ENCODE measurements at regions not wholly inside any gene's neighbourhood (a gene's known extent, or its start where the extent isn't known, plus 50 kb on each side); places are given as distances from the start of the nearest gene placed in this dataset.

DNA sequence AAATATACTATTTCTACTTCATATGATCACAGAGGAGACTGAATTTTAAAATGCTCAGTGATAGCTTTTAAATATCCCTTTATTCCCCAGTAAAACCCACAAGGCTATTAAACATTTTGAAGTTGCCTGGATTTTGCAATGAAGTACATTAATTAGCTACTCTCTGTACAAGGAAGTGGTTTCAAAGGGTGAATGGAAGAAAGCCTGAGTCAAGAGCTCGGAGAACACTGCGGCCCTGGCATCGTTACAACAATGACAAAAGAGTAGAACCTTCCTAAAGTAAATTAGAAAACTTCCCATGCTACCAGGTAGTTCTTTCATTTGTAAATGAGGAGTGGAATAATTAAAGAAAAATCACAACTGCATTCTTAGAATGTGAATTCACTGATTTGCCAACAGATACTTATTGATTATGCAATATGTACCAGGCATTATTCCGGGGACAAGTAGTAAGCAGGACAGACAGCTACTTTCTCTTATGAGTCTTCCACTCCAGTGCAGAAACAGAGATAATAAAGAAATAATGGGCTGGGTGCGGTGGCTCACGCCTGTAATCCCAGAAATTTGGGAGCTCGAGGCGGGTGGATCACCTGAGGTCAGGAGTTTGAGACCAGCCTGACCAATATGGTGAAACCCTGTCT, 63.0 kb downstream of the ZNF22 start:
- TF ChIP-seq, protein P1, sequence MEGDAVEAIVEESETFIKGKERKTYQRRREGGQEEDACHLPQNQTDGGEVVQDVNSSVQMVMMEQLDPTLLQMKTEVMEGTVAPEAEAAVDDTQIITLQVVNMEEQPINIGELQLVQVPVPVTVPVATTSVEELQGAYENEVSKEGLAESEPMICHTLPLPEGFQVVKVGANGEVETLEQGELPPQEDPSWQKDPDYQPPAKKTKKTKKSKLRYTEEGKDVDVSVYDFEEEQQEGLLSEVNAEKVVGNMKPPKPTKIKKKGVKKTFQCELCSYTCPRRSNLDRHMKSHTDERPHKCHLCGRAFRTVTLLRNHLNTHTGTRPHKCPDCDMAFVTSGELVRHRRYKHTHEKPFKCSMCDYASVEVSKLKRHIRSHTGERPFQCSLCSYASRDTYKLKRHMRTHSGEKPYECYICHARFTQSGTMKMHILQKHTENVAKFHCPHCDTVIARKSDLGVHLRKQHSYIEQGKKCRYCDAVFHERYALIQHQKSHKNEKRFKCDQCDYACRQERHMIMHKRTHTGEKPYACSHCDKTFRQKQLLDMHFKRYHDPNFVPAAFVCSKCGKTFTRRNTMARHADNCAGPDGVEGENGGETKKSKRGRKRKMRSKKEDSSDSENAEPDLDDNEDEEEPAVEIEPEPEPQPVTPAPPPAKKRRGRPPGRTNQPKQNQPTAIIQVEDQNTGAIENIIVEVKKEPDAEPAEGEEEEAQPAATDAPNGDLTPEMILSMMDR (IDR thresholded peaks at IDR 0.05; ENCODE audit: poor library complexity, severe bottlenecking), result no peak
- Histone ChIP-seq H3K27ac (ENCODE audit: poor library complexity, severe bottlenecking) (no peak overlapping the region), H3K27me3 (ENCODE audit: insufficient read depth, poor library complexity, severe bottlenecking) (no peaks in the 10 kb centered on the region), H3K4me3 (ENCODE audit: severe bottlenecking) (no peak overlapping the region), H3K36me3 (ENCODE audit: low read depth) (no peaks in the 10 kb centered on the region), H3K4me1 (ENCODE audit: insufficient read depth, poor library complexity, severe bottlenecking) (no peaks in the 10 kb centered on the region), H3K9me3 (ENCODE audit: severe bottlenecking) (no peaks in the 10 kb centered on the region)
- peak; percentile 42; the same call in 1 of the 3 replicates for ATAC-seq (ENCODE audit: low read depth)
- no peak for DNase-seq (ENCODE audit: low spot score)

DNA sequence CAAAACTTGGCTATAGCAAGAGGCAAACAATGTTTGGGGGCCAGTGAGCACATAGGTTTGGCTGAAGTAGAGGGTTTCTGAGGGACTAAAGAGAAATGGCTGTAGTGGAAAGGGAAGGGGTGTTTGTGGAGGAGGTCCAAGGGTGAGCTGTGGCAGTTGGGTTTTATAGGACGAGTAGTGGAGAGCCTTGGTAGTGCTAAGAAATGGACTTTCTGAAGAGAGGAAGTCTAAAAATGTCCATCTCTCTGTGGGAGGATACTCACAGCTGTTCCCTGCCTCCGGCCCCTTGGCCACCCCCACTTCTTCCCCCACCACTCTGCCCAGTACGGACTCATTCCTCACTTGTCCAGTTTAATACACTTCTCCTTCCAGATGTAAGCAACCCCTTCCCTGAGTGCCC, 64.3 kb downstream of the ZNF22 start:
- ATAC-seq (ENCODE audit: low read depth) (no peak), DNase-seq (ENCODE audit: low spot score) (no peak)
- TF ChIP-seq, protein P1 (IDR thresholded peaks at IDR 0.05; ENCODE audit: poor library complexity, severe bottlenecking), result no peak
- Histone ChIP-seq H3K27ac (ENCODE audit: poor library complexity, severe bottlenecking) (no peak overlapping the region), H3K9me3 (ENCODE audit: severe bottlenecking) (no peaks in the 10 kb centered on the region), H3K4me1 (ENCODE audit: insufficient read depth, poor library complexity, severe bottlenecking) (no peaks in the 10 kb centered on the region), H3K36me3 (ENCODE audit: low read depth) (no peaks in the 10 kb centered on the region), H3K4me3 (ENCODE audit: severe bottlenecking) (no peak overlapping the region), H3K27me3 (ENCODE audit: insufficient read depth, poor library complexity, severe bottlenecking) (no peaks in the 10 kb centered on the region)

DNA sequence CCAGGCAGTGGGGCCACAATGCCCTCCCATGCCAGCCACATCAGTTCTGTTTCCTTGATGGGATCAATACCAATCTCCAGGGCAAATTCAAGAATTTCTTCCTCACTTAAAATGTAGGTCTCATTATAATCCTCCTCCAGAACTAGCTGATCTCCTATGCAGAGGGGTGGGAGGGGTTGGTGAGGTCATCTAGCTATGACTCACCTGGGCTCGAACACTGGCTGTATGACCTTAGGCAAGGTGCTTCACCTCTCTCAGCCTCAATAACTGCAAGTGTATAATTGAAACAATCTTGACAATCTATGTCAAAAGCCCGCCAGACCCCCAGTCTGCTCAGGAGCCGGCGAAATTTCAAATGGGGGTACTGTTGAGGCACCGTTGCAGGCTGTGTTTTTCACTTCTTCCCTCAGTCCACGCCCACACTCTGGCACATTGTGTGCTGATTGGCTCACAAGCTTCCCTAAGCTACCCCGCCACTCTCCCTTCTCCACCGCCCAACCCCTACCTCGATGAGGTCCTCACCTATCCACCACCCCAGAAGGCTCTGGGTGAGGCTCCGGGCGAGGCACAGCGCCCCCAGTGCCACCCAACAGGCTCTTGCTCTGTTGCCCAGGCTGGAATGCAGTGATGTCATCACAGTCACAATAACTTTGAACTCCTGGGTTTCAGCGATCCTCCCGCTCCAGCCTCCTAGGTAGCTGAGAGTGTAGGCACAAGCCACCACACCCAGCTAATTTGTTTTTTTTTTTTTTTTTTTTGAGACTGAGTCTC, 70.5 kb downstream of the ZNF22 start:
- Histone ChIP-seq H3K27ac (ENCODE audit: poor library complexity, severe bottlenecking) (no peak overlapping the region), H3K27me3 (ENCODE audit: insufficient read depth, poor library complexity, severe bottlenecking) (no peaks in the 10 kb centered on the region), H3K9me3 (ENCODE audit: severe bottlenecking) (peaks cover 5% of the 10 kb centered on the region), H3K4me3 (ENCODE audit: severe bottlenecking) (no peak overlapping the region), H3K36me3 (ENCODE audit: low read depth) (no peaks in the 10 kb centered on the region), H3K4me1 (ENCODE audit: insufficient read depth, poor library complexity, severe bottlenecking) (no peaks in the 10 kb centered on the region)
- TF ChIP-seq, protein P1 (IDR thresholded peaks at IDR 0.05; ENCODE audit: poor library complexity, severe bottlenecking), result no peak
- DNase-seq (ENCODE audit: low spot score), result no peak
- ATAC-seq (ENCODE audit: low read depth), result no peak

DNA sequence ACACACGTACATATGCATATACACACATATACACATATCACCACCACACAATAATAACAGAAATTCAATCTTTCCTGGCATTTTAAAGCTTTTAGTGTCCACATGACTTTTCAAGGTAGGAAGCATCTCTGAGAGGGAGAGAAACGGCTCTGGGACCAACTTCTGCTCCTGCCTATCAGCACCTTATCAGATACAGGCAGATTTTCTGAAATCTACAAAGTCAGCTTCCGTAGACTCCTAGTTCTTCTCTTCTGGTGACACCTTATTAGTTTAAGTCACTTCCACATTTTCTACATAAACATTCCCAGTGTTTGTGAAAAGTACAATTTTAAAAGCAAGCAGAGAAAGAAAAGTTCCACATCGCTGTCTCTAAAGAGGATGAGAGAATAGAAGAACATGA, 74.5 kb downstream of the ZNF22 start:
- ATAC-seq (ENCODE audit: low read depth), result no peak
- Histone ChIP-seq H3K27me3 (ENCODE audit: insufficient read depth, poor library complexity, severe bottlenecking) (no peaks in the 10 kb centered on the region), H3K4me3 (ENCODE audit: severe bottlenecking) (no peak overlapping the region), H3K4me1 (ENCODE audit: insufficient read depth, poor library complexity, severe bottlenecking) (no peaks in the 10 kb centered on the region), H3K27ac (ENCODE audit: poor library complexity, severe bottlenecking) (no peak overlapping the region), H3K9me3 (ENCODE audit: severe bottlenecking) (peaks cover 5% of the 10 kb centered on the region), H3K36me3 (ENCODE audit: low read depth) (no peaks in the 10 kb centered on the region)
- TF ChIP-seq, protein P1 (IDR thresholded peaks at IDR 0.05; ENCODE audit: poor library complexity, severe bottlenecking), result no peak
- no peak for DNase-seq (ENCODE audit: low spot score)
